ENCODE measurements at regions not wholly inside any gene's neighbourhood (a gene's known extent, or its start where the extent isn't known, plus 50 kb on each side); places are given as distances from the start of the nearest gene placed in this dataset.
"Not testable (repeated sequence)": the region's sequence is repeated elsewhere in the genome, so short reads cannot be mapped to it uniquely, and the experiment has no call there.

GRCh38 chr7:149633976-149634945 is 136.7 kb upstream of the ZNF746 start:
- no peak for DNase-seq

DNA sequence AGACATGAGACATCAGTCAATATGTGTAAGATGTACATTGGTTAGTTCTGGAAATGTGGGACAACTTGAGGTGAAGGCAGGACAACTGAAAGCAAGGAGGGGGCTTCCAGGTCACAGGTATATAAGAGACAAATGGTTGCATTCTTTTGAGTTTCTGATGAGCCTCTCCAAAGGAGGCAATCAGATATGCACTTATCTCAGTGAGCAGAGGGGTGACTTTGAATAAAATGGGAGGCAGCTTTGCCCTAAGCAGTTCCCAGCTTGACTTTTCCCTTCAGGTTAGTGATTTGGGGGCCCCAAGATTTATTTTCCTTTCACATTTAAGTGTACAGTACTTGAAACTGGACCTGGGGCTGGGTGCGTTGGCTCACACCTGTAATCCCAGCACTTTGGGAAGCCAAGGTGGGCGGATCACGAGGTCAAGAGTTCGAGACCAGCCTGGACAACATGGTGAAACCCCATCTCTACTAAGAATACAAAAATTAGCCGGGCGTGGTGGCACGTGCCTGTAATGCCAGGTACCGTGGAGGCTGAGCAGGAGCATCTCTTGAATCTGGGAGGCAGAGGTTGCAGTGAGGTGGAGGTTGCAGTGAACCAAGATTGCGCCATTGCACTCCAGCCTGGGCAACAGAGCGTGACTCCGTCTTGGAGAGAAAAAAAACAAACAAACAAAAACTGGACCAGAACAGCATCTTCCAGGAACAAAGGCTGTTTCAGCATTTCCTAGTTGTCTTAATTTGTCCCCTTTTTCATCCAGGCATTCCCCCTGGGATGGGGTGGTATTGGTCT is 130.9 kb upstream of the ZNF746 start:
- not testable (repeated sequence) for DNase-seq

GRCh38 chr7:149627911-149628310 is 130.3 kb upstream of the ZNF746 start:
- DNase-seq: no peak

DNA sequence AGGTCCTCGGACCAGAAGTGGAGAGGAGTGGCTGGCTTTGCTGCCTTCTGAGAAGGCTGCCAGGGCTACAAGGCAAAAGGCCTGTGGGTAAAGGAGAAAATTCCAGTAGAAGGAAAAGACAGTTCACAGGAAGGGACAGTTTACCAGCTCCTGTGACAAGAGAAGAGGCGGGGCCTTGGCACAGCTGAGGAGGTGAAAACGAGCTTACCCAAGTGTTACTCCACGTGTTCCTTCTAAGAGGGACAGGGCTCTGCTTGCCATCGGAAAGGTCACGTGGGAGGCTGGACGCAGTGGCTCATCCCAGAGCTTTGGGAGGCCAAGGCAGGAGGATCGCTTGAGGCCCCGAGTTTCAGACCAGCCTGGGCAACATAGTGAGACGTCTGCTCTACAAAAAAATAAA is 129.4 kb upstream of the ZNF746 start:
- DNase-seq: no peak

GRCh38 chr7:149625947-149626392 is 128.4 kb upstream of the ZNF746 start:
- DNase-seq: no peak

DNA sequence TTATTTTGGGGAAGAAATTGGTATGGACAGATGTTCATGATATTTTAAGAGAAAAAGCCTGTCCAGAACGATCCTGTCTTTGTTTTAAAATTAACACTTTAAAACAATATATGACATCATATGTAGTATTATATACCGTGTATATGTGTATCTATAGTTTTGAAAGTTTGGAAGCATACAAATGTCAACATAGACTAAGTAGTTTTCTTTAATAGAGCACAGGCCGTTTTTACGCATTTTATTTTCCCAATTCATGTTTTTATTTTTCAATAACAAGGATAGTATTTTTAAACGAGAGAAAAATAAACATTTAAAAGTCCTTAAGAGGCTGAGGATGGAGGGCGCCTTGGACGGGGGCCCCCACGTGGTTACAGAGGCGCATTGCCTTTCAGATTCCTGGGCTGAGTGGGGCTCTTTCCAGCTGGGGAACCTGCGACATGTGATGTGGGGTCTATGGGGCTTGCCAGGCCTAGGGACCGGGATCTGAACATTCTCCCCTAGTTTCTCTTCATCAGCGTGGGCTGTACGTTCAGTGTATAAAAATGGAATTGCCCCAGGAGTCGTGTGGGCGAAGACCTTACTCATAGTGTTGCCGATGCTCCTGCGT is 127.8 kb upstream of the ZNF746 start:
- peak; percentile 73 for DNase-seq

DNA sequence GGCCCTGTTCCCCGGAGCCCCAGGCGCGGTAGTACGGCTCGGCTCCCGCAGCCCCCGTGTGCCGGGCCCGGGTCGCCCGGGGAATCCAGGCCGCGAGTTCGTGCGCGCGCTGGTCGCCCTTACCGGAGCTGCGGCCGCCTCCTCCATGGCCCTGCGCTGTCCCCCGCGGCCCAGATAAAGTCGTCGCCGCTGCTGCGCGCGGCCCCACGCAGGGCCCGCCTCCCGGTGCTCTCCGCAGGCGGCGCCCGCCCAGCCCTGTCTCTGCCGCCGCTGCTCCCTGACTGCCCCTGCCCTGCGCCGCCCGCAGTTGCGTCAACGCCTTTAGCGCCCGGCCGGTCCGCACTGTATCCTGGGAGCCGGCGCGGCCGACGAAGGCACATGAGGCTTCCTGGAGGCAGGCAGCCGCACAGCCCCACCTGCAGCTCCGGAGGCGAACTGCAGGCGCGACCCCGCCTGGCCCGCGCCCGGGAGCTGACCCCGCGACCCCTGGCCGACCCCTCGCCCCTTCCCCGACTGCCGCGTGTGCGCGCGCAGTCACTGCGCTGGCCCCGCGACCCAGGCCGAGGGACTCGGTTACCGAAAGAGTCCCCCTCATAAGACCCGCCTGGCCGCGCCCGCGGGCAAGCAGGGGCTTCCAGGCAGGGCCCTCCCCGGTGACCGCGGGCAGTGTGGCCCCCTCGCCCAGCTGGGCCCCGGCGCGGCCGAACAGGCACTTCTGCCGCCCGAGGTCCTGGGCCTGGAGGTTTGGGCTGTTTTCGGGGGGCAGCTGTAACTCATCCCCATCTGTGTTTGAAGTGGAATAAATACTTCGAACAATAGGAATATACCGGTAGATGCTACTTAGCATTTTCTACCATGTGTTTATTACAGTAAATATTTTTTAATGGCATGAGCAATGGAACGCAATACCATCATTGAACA is 127.1 kb upstream of the ZNF746 start:
- DNase-seq: peak; percentile 93

DNA sequence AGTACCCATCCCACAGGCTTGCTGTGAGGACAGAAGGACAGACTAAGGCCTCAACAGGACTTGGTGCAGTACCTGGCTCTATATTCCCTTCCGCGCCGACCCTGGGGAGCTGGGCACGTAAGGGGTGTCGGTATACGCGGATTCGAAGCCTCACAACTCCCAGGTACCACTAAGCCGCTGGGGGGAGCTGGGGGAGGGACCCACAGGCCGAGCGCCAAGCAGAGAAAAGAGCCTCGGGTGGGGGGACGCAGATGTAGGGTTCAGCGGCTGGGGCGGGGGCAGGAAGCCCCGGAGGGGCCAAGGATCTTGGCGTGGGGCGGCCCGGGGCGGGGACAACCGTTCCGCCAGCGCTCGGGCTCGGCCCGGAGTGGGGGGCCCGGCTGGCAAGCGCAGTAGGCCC is 126.4 kb upstream of the ZNF746 start:
- peak; percentile 37 for DNase-seq

DNA sequence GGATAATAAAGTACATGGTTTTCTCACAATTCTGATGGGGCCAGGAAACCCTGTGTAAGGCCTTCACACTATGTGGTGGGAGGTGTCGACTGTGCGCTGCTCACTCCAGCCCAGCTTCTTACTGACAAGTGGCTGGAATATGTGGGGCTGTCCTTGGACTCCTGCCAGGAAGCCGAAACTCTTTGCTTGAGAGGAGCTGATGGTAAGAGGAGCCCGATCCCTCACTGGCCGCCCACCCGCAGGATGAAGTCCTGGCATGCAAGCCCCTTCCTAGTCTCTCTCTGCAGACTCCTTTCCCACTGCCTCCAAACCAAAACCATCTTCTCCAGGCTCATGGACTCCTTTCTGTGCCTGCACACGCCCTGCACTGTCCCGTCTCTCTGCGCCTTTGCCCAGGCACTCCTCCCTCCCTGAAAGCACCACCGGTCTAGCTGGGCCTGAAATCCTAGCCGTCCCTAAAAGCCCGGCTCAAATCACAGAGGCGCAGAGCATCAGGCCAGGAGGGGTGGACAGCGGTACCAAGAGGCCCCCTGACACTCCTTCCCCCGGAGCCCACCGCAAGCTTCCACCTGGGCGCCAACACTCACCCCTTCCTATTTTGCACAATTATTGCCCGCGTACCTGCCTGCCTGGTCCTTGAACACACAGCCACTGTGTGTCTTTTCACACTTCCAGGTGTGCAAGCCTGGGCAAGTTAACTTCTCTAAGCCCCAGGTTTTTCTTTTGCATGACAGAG is 125.8 kb upstream of the ZNF746 start:
- peak; percentile 49 for DNase-seq

GRCh38 chr7:149622444-149623210 is 125.0 kb upstream of the ZNF746 start:
- no peak for DNase-seq

DNA sequence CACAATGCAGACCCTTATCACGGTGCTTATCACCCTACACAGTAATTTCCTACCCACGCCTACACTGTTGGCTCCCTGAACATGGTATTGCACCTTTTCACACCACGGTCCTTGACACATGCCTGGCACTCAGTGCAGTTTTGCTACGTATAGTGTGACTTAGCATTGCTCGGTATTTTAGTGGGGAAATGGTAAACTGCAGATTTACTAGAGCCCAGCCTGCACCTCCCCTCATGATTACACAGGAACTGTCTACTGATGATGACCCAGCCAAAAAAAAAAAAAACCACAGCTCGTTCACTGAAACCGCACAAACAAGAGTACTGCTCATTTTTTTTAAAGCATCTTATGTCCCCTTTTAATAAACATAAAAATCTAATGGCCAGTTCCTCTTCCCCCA is 124.2 kb upstream of the ZNF746 start:
- DNase-seq: no peak

- DNase-seq: no peak
Observed at GRCh38 chr7:149620961-149621360, 123.4 kb upstream of the ZNF746 start.

DNA sequence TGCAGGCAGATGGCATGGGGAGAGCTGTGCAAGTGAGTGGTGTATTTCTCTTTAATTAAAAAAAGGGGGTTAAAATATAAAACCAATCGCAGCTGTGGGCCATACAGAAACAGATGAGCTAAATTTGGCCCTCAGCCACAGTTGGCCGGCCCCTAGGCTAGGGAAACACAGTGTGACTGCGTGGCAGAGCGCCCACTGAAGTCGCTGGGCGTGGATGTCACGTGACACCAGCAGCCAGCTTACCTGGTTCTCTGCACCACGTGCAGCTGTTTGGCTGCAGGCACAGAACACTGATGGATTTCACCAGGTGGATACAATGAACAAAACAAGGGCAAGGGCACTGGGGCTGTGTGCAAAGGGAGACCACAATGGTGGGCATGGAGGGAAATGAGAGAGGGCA is 119.3 kb upstream of the ZNF746 start:
- no peak for DNase-seq

GRCh38 chr7:149615690-149616270 is 118.2 kb upstream of the ZNF746 start:
- DNase-seq: no peak

DNA sequence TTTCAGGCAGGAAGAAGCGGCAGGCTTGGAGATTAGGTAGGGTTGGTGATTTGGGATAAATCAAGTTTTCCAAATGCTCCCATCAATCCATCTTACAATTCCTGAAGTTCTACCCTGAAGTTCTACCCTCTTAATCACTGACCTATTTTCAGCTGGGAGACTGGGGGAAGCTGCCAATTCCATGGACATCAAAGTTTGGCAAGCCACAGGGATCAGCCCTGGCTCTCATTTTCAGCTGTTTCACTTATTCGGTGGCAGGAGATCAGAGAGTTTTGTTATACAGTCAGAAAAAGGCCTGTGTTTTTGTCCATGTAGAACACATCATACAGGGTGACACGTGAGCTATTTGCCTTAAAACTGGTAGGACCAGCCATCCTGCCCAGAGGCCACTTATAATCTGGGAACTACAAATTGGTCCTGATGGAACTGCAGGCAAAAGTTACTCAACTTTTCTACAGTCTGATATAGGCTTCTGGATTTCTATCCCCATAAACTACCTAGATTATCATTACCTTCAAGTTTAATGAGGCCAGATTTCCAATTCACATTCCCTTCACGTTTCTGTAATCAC is 112.9 kb upstream of the ZNF746 start:
- no peak for DNase-seq

- no peak for DNase-seq
Observed at GRCh38 chr7:149608168-149608567, 110.6 kb upstream of the ZNF746 start.

DNA sequence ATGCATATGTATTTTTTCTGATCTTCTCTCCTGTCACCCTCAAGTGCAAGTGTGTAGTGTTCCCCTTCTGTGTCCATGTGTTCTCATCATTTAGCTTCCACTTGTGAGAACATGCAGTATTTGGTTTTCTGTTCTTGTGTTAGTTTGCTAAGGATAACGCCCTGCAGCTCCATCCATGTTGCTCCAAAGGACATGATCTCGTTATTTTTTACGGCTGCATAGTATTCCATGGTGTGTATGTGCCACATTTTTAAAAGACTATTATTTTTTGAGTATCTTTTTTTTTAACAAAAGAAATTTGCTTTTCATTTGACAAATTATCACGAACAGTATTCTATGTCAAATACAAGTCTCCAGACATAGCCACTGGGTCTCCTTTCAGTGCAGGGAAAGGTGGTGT is 110.1 kb upstream of the ZNF746 start:
- no peak for DNase-seq

DNA sequence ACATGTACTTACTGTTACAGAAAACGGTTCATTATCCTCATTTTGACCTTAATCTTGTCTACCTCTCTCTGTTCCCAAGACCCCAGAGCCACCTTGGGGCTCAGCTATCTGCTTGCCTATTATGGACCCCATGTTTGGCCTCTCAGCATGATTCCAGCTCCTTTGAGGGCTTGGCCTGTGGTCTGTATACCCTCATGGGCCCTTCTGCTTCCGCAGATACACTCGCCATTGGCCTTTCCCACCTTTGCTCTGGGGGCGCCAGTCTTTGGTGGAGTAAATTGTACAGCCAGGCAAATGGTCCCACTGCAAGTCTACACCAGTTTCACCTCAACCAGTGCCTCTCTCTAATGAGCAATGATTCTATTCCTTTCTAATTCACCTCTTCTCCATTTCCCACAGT is 109.2 kb upstream of the ZNF746 start:
- no peak for DNase-seq

GRCh38 chr7:149605696-149606095 is 108.1 kb upstream of the ZNF746 start:
- DNase-seq: no peak

DNA sequence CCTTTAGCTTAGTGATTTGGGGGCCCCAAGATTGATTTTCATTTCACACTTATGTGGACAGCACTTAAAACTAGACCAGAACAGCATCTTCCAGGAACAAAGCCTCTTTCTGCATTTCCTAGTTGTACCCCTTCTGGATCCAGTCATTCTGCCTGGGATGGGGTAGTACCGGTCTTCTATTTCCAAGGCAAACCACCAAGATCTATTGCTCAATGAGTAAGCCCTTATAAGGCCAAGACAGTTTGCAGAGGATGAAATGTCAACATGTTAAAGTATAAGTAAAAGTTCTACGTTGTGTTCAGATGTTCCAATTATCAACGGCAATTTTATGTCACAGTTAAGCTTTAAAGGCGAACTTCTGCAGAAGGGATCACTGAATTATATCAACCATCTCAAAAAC is 106.9 kb upstream of the ZNF746 start:
- no peak for DNase-seq
